Smooth muscle cell (in vitro differentiated cells): ENCODE measurements at regions not wholly inside any gene's neighbourhood (a gene's known extent, or its start where the extent isn't known, plus 50 kb on each side); places are given as distances from the start of the nearest gene placed in this dataset.

Source experiments
- DNase-seq: peaks from one replicate; lab custom pipeline; 2025; ENCODE audit not compliant: unreplicated experiment; lab: John Stamatoyannopoulos, UW
- H2AFZ ChIP-seq: fragments of 200-600 bp; sonication (generic); 2 replicates; pipeline ENCODE4 v1.6.0; 2016; ENCODE audit warnings: antibody characterized with exemption, low read depth, mild to moderate bottlenecking
- H3F3A ChIP-seq: fragments of 200-600 bp; sonication (generic); 2 replicates; pipeline ENCODE4 v1.6.0; 2017; ENCODE audit warnings: antibody characterized with exemption, low read depth
- H3K27ac ChIP-seq: fragments of 200-600 bp; sonication (generic); 2 replicates; pipeline ENCODE4 v1.5.1; 2016; ENCODE audit warnings: low read depth, mild to moderate bottlenecking
- H3K27me3 ChIP-seq: fragments of 200-600 bp; sonication (generic); 2 replicates; pipeline ENCODE4 v1.6.1; 2016; ENCODE audit warnings: low read depth, mild to moderate bottlenecking
- H3K36me3 ChIP-seq: fragments of 200-600 bp; sonication (generic); 2 replicates; pipeline ENCODE4 v1.5.1; 2016; ENCODE audit warnings: low read depth
- H3K4me1 ChIP-seq: fragments of 200-600 bp; sonication (generic); 2 replicates; pipeline ENCODE4 v1.5.1; 2016; ENCODE audit warnings: low read depth
- H3K4me2 ChIP-seq: fragments of 200-600 bp; sonication (generic); 2 replicates; pipeline ENCODE4 v1.6.0; 2016; ENCODE audit warnings: mild to moderate bottlenecking
- H3K4me3 ChIP-seq: fragments of 200-600 bp; sonication (generic); 2 replicates; pipeline ENCODE4 v1.5.1; 2016; ENCODE audit warnings: mild to moderate bottlenecking
- H3K79me2 ChIP-seq: fragments of 200-600 bp; sonication (generic); 2 replicates; pipeline ENCODE4 v1.6.0; 2016; ENCODE audit warnings: low read depth, mild to moderate bottlenecking
- H3K9ac ChIP-seq: fragments of 200-600 bp; sonication (generic); 2 replicates; pipeline ENCODE4 v1.6.0; 2016; ENCODE audit warnings: low read depth
- H3K9me3 ChIP-seq: fragments of 200-600 bp; sonication (generic); replicated peaks from 2 replicates; pipeline ENCODE4 v1.5.1; 2016; ENCODE audit warnings: low read depth
- H4K20me1 ChIP-seq: fragments of 200-600 bp; sonication (generic); 2 replicates; pipeline ENCODE4 v1.6.0; 2016; ENCODE audit warnings: low read depth
- WGBS: methylation state at CpG from one replicate; pipeline ENCODE4 v1.1.7; 2016; ENCODE audit warnings: low lambda C conversion rate; 5-methylcytosine and 5-hydroxymethylcytosine counted together
- TF ChIP-seq, protein P1 (sequence below): fragments of 200-600 bp; sonication (generic); IDR thresholded peaks from 2 replicates; pipeline ENCODE4 v1.5.1; 2017; ENCODE audit warnings: borderline replicate concordance, mild to moderate bottlenecking, antibody characterized with exemption; ENCODE audit not compliant: insufficient read depth, poor library complexity, severe bottlenecking

DNA sequence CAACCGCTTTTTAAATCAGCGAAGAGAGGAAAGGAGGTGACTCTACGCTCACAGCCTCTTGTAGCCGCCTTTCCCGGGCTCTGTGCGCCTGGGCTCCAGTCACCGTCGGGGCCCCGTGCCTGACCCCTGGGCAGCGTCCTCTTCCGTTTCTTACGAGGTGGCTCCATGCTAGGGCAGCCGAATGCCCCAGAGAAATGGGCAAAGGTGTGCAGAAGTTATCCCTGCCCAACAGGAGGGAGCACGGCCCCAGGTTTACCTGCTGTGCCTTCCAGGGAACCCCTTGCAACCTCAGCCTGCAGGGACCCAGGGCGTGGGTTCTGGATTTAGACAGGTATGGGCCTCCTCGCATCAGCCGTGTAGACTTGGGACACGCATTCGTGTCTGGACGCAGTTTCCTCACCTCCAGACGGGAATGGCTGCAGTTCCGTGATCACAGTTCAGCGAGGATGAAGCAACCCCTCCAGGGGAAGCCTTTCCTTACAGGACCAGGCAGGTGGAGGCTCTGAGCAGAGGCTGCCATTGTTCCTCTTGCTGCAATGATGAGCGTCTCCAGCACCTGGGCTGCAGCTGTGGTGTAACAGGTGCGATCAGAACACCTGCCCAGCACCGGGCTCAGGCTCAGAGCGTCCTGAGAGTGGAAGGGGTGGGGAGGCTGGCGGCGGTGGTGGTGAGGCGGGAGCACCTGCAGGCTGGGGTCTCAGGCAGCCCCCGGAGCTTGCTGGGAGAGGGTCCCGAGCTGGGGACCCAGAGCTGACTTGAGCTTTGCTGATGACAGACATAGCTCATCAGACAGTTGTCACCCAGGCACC is 81.3 kb upstream of the BHLHE23 start:
- H3K9ac ChIP-seq = no peak overlapping the region
- DNase-seq = no peak
- no peak overlapping the region for H2AFZ ChIP-seq
- H3K9me3 ChIP-seq = no peaks in the 10 kb centered on the region
- H3K79me2 ChIP-seq = no peaks in the 10 kb centered on the region
- no peaks in the 10 kb centered on the region for H3K27me3 ChIP-seq
- WGBS = 89% methylated on average over 32 of the region's 32 CpGs
- H4K20me1 ChIP-seq = no peaks in the 10 kb centered on the region
- no peaks in the 10 kb centered on the region for H3K4me1 ChIP-seq
- TF ChIP-seq, protein P1, sequence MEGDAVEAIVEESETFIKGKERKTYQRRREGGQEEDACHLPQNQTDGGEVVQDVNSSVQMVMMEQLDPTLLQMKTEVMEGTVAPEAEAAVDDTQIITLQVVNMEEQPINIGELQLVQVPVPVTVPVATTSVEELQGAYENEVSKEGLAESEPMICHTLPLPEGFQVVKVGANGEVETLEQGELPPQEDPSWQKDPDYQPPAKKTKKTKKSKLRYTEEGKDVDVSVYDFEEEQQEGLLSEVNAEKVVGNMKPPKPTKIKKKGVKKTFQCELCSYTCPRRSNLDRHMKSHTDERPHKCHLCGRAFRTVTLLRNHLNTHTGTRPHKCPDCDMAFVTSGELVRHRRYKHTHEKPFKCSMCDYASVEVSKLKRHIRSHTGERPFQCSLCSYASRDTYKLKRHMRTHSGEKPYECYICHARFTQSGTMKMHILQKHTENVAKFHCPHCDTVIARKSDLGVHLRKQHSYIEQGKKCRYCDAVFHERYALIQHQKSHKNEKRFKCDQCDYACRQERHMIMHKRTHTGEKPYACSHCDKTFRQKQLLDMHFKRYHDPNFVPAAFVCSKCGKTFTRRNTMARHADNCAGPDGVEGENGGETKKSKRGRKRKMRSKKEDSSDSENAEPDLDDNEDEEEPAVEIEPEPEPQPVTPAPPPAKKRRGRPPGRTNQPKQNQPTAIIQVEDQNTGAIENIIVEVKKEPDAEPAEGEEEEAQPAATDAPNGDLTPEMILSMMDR = no peak
- no peaks in the 10 kb centered on the region for H3K36me3 ChIP-seq
- no peak overlapping the region for H3K4me3 ChIP-seq
- no peak overlapping the region for H3K27ac ChIP-seq
- no peaks in the 10 kb centered on the region for H3F3A ChIP-seq
- no peak overlapping the region for H3K4me2 ChIP-seq

DNA sequence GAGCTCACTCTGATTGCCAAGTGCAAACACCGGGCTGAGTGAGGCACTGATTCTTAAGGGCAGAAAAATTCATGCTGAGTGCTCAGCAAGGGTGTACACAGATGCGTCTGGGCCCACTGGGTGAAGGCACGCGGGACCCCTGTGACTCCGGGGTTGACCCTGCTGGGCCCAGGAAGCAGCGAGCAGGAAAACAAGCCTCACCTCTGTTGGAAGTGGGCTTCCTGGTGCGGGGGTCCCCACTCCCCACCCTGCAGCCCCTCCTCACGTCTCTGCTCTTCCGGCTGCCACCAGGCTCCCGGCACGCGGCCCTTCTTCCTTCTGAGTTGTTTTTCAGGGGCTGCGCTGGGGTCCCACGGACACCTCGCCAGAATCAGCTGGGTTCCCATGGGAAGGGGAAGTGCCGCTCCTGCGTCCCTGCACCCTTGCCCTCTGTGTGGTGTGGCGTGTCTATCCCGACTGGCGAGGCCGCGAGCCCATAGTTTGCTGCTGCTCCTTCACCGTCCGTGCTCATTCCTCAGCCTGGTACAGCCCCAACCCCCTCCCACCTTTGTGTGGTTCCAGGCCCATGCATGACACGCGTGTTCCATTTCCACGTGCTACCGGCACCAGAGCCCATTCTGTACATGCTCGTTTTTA is 80.6 kb upstream of the BHLHE23 start:
- H3F3A ChIP-seq = no peaks in the 10 kb centered on the region
- no peaks in the 10 kb centered on the region for H3K36me3 ChIP-seq
- no peak overlapping the region for H2AFZ ChIP-seq
- no peak overlapping the region for H3K9ac ChIP-seq
- H3K4me2 ChIP-seq = no peak overlapping the region
- no peaks in the 10 kb centered on the region for H3K4me1 ChIP-seq
- no peaks in the 10 kb centered on the region for H3K9me3 ChIP-seq
- H3K27ac ChIP-seq = no peak overlapping the region
- no peaks in the 10 kb centered on the region for H3K27me3 ChIP-seq
- H3K4me3 ChIP-seq = no peak overlapping the region
- H3K79me2 ChIP-seq = no peaks in the 10 kb centered on the region
- 89% methylated on average over 29 of the region's 29 CpGs for WGBS
- DNase-seq = no peak
- TF ChIP-seq, protein P1 = no peak
- H4K20me1 ChIP-seq = no peaks in the 10 kb centered on the region

DNA sequence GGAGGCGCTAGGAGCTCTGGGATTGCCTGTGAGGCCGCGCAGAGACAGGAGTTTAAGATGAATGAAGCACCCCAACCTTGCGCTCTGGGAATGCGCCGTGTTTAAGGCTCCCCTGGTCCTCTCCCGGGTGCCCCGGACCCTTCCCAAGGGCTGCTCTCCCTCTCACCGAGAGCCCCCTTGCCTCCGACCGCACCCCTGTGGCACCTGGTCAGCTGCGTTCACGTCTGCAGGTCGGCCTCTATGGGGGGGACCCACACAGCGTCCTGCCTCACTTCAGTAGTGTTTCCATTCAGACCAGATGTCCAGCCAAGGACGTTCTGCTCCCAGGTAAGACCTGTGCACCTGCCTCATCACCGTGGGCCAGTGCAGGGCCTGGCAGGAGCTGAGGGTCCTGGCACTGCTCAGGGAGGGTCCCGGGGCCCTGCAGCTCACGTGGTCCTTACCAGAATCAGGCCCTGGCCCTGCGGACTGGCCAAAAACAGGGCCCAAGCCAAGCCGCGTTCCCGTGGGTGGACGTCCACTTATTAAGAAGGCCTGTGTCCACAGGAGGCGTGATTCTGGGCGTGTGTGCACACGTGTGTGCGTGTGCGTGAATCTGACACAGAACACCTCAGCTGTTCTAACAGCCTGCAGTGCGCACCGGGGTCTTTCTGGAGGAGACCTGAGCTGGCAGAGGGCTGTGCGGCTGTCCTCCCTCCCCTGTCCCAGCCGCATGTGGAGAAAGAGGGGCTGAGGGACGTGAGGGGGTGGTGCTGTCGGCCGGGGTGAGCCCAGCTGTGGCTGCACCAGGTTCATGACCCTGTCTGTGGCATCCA is 79.9 kb upstream of the BHLHE23 start:
- WGBS = 88% methylated on average over 33 of the region's 36 CpGs
- H3K36me3 ChIP-seq = no peaks in the 10 kb centered on the region
- H3K27ac ChIP-seq = no peak overlapping the region
- no peaks in the 10 kb centered on the region for H3K27me3 ChIP-seq
- H3K4me3 ChIP-seq = no peak overlapping the region
- no peaks in the 10 kb centered on the region for H3F3A ChIP-seq
- TF ChIP-seq, protein P1 = no peak
- H3K79me2 ChIP-seq = no peaks in the 10 kb centered on the region
- no peak for DNase-seq
- no peaks in the 10 kb centered on the region for H3K9me3 ChIP-seq
- H3K4me2 ChIP-seq = no peak overlapping the region
- H3K9ac ChIP-seq = no peak overlapping the region
- H4K20me1 ChIP-seq = no peaks in the 10 kb centered on the region
- no peaks in the 10 kb centered on the region for H3K4me1 ChIP-seq
- H2AFZ ChIP-seq = no peak overlapping the region
